Pulmonary artery endothelial cell (primary cell): ENCODE measurements at regions not wholly inside any gene's neighbourhood (a gene's known extent, or its start where the extent isn't known, plus 50 kb on each side); places are given as distances from the start of the nearest gene placed in this dataset.
"Not testable (repeated sequence)": the region's sequence is repeated elsewhere in the genome, so short reads cannot be mapped to it uniquely, and the experiment has no call there.

Experiments
- DNase-seq: peaks from one replicate; pipeline ENCODE4 v3.0.0-alpha.2; 2011; ENCODE audit warnings: low read depth, low spot score

- DNase-seq = not testable (repeated sequence)
These were observed 133.1 kb downstream of the CENPC start for GRCh38 chr4:67412153-67412712.

- no peak for DNase-seq
These were observed 142.0 kb downstream of the CENPC start for GRCh38 chr4:67403342-67403741.

GRCh38 chr4:67401902-67402301 is 143.4 kb downstream of the CENPC start:
- no peak for DNase-seq

DNA sequence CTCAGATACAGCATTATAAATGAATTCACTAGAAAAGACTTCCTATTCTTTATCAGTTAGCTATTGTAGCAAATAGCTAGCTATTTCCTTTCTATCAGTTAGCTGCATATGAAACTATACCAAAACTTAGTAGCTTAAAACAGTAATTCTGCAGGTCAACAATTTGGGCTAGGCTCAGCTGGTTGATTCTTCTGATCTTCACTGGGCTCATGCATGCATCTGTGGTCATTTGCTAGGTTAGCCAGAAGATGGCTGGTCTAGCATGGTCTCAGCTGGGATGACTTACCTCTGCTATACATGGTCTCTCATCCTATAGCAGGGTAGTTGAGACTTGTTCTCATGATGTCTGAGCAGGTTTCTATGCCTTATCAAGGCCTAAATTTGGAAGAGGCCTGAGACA is 147.4 kb downstream of the CENPC start:
- no peak for DNase-seq

DNA sequence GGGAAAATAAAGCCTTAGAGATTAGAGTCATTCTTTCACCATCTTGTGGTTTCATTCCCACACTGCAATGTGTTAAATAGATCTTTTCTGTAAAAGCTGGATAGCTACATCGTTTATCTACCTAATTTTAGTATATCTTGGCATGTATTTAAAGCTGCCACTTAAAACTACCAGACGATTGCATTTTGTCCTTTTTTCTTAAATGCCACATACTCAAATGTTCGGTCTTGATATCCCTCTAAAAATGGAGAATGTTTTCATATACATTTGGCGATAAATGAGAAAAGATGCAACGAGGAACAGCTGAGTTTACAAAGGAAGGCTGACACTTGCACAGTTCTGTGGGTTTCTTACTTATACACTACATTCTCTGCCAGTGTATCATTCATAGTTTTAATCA is 148.3 kb downstream of the CENPC start:
- DNase-seq = no peak

DNA sequence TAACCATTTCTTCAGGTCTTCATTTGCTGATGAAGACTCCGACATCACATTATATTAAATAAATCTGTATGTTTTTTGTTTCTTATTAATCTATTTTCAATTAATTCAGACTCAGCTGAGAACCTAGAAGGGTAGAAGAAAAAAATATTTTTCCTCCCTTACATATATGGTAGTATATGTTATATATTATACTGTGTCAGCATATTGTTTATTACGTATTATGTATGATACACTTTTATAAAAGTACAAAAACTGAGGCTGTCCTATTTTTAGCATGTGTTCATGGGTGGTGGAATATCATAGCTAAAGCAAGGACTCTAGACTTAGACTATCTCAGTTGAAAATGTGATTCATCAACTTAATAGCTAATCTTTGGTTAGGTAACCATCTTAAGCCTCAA is 149.3 kb downstream of the CENPC start:
- DNase-seq = no peak

- DNase-seq = no peak
These were observed 150.4 kb downstream of the CENPC start for GRCh38 chr4:67394879-67395278.

- no peak for DNase-seq
These were observed 151.5 kb downstream of the CENPC start for GRCh38 chr4:67393699-67394281.

- no peak for DNase-seq
These were observed 152.3 kb downstream of the CENPC start for GRCh38 chr4:67393007-67393406.

GRCh38 chr4:67381406-67381804 is 163.9 kb downstream of the CENPC start:
- DNase-seq = not testable (repeated sequence)

- DNase-seq = not testable (repeated sequence)
These were observed 164.4 kb downstream of the CENPC start for GRCh38 chr4:67380702-67381405.

GRCh38 chr4:67380154-67380553 is 165.1 kb downstream of the CENPC start:
- no peak for DNase-seq

DNA sequence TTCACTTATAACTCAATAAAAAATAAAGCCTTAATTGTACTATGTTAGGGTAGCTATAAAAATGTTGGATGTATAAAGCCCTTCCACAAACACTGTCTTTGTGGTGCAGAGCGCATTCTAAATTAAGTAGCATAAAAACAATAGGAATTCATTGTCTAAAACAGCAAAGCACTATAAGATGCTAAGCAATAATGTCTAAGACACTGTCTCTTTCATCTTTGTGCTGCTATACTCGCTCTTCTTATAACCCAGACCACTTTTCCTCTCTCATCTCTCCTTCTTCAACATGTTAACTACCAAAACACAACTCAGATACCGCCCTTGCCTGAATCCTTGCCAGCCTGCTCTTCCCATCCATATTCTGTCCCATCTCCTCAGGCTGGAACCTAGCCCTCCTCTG is 170.0 kb downstream of the CENPC start:
- DNase-seq = no peak

GRCh38 chr4:67371615-67372014 is 173.7 kb downstream of the CENPC start:
- no peak for DNase-seq

DNA sequence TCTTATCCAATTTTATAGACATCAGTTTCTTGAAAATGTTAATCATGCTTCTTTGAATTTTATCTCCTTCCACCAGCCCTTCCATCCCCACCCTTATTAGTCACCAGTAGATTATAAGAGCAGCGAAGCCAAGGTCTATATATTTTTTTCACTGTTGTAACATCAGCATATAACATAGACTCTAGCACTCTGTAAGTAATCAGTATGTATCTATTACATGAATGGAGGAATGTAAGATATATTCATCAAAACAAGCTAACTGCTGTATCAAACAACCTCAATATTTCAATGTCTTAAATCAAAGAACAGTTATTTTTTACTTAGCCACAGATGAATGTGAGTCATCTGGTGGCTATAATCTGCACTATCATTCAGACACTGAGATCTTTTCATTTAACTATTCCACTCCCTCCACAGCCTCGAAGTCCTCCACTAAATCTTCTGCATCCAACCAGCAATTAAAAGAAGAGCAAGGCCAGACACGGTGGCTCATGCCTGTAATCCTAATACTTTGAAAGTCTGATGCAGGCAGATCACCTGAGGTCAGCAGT is 178.9 kb downstream of the CENPC start:
- DNase-seq = no peak

GRCh38 chr4:67365661-67366245 is 179.6 kb downstream of the CENPC start:
- no peak for DNase-seq

DNA sequence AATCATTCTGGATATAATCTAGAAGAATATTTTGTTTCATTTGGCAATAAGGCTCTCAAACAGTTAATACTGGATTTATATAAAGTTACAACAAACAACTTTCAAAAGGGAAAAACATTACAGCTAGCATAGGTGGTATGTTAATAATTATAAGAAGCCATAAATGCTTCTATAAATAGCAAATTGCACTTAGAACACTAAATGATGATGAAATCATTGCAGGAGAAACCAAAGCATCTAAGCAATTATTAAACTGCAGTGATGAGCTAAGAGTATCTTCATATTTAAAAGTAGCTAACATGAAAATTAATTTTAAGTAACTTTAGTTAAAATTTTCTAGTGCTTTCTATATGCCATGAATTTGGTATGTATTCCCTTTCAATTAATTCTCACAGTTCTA is 189.5 kb downstream of the CENPC start:
- DNase-seq = no peak

GRCh38 chr4:67346654-67347053 is 198.6 kb downstream of the CENPC start:
- DNase-seq = no peak

- DNase-seq = no peak
These were observed 200.5 kb downstream of the CENPC start for GRCh38 chr4:67344594-67345380.

DNA sequence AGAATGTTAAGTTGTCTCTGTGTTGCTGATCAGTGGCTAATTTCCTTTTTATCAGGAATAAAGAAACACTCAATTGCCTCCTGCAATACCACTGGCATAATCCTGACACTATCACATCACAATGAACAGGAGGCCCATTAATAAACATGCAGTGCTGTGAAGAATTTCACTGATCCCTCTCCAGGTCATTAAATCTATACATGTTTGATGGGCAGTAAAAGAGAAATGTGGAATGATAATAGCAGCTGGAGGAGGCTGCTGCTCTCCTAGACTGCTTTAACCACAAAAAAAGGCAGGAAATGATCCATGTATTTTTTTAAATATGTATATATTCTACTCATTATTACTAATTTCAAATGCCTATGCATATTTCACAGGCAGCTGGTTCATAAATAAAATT is 202.1 kb downstream of the CENPC start:
- DNase-seq = no peak

DNA sequence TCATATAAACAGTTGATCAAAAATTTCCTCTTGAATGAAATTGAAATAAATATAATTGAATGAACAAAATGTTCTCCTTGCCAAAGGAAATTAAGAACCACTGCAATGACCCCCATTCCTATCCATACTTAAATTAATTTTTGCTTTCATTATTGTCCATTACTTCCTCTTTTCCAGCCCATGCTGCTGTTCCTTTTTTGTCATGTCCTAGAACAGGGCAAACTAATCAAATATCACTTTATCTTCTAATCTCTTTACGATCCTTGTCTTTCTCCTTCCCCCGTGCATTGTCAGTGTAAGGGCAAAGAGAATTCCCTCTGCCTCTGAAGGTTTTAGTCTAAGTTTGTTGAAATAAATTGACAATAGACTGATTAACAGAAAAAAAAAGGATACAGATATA is 203.0 kb downstream of the CENPC start:
- no peak for DNase-seq

DNA sequence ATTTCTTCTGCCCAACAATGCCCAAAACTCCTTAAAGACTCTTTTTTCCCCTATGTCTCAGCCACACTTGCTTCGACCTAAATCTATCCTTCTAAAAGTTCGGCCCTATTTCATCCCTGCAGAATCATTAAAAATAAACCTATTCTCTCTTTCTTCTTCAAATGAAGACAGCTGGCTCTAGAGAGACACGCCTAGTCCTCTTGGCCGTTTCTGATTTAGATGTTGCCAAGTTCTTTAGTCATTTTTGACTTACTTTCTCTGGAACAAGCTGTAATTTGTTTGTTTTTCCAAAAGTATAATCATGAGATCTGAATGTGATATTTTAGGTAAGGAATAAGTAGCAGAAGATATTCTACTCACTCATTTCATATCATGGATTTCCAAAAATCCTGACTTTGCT is 211.6 kb downstream of the CENPC start:
- DNase-seq = no peak
